ENCODE measurements at regions not wholly inside any gene's neighbourhood (a gene's known extent, or its start where the extent isn't known, plus 50 kb on each side); places are given as distances from the start of the nearest gene placed in this dataset.
"Not testable (repeated sequence)": the region's sequence is repeated elsewhere in the genome, so short reads cannot be mapped to it uniquely, and the experiment has no call there.

- H3K9me3 Mint-ChIP-seq: peaks cover 12 to 19% of the 10 kb centered on the region in 2 donors
- H3K4me1 Mint-ChIP-seq (ENCODE audit: low read depth in 2 of 2): no peaks in the 10 kb centered on the region
- DNase-seq: no peak
- H3K4me3 Mint-ChIP-seq: no peak overlapping the region
- H3K27ac Mint-ChIP-seq: no peak overlapping the region
- H3K27me3 Mint-ChIP-seq: no peaks in the 10 kb centered on the region
- H3K36me3 Mint-ChIP-seq (ENCODE audit: insufficient read depth): no peaks in the 10 kb centered on the region
- ATAC-seq (replicated peaks): no peak
These were observed 217.6 kb upstream of the TMEM229A start for GRCh38 chr7:124250297-124251034.

- H3K9me3 Mint-ChIP-seq: peaks cover 5 to 6% of the 10 kb centered on the region in 2 donors
- H3K36me3 Mint-ChIP-seq (ENCODE audit: insufficient read depth): no peaks in the 10 kb centered on the region
- no peaks in the 10 kb centered on the region for H3K4me1 Mint-ChIP-seq (ENCODE audit: low read depth in 2 of 2)
These were observed 214.8 kb upstream of the TMEM229A start for GRCh38 chr7:124247691-124248090.

DNA sequence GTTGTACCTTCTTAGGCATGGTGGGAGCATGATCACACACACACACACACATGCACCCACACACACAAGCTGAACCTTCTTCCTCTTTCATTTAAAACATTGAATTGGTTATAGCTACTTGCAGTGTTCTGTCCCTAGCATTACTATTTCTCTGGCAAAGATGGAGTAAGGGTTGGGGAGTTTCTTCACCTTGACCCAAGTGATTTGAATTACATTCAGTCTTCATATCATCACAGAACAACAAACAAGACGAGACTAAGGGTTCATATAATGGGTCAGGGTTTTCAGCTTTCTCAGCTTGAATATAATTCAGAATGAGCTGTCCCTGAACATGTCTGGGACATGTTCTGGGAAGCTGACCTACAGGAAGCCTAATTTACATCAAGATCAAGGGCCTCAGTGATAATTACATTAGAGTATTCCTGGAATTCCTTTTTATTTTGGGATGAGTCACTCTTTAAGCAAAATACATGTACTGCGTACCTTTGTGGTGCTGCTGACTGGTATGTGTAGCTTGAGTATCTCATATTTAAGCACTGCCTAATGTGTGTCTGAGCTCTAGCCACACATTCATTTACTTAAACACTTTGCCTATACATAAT, 213.5 kb upstream of the TMEM229A start:
- ATAC-seq (replicated peaks) (no peak), DNase-seq (no peak)
- peaks cover 5 to 6% of the 10 kb centered on the region in 2 donors for H3K9me3 Mint-ChIP-seq
- no peak overlapping the region for H3K27ac Mint-ChIP-seq
- no peak overlapping the region for H3K4me3 Mint-ChIP-seq
- H3K36me3 Mint-ChIP-seq (ENCODE audit: insufficient read depth): no peaks in the 10 kb centered on the region
- no peaks in the 10 kb centered on the region for H3K27me3 Mint-ChIP-seq
- H3K4me1 Mint-ChIP-seq (ENCODE audit: low read depth in 2 of 2): no peaks in the 10 kb centered on the region

More at GRCh38 chr7:124247691-124248090, 214.8 kb upstream of the TMEM229A start:
- Mint-ChIP-seq H3K27ac (no peak overlapping the region), H3K4me3 (no peak overlapping the region), H3K27me3 (no peaks in the 10 kb centered on the region)
- ATAC-seq (replicated peaks) (no peak), DNase-seq (no peak)

GRCh38 chr7:124244469-124244868, 211.6 kb upstream of the TMEM229A start:
- not testable (repeated sequence) for H3K36me3 Mint-ChIP-seq (ENCODE audit: insufficient read depth); H3K27ac Mint-ChIP-seq; H3K9me3 Mint-ChIP-seq; H3K4me1 Mint-ChIP-seq (ENCODE audit: low read depth in 2 of 2); ATAC-seq (replicated peaks); H3K4me3 Mint-ChIP-seq; H3K27me3 Mint-ChIP-seq; DNase-seq

GRCh38 chr7:124219681-124220080, 186.8 kb upstream of the TMEM229A start:
- DNase-seq (no peak), ATAC-seq (replicated peaks) (no peak)
- Mint-ChIP-seq H3K36me3 (ENCODE audit: insufficient read depth) (no peaks in the 10 kb centered on the region), H3K27me3 (no peaks in the 10 kb centered on the region), H3K27ac (no peak overlapping the region), H3K4me3 (no peak overlapping the region), H3K4me1 (ENCODE audit: low read depth in 2 of 2) (no peaks in the 10 kb centered on the region), H3K9me3 (peaks cover 7 to 11% of the 10 kb centered on the region in 2 donors)

DNA sequence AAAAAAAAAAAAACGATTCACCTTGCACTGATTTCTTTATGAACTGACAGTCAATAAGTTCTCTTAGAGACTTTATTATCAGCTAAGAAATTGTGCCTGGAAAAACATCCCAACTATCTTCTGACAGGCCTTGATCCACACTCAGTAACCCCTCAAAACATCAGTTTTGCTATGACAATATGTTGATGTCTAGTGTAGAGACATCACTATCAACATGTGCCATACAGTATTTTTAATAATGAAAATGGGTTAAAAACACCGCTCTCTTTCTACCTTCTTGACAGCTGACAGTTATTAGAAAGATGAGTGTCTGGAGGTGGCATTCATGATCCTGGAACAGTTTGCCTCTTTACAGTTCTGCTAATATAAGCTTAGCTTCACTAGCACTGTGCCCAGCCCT, 175.8 kb upstream of the TMEM229A start:
- Mint-ChIP-seq H3K4me3 (no peak overlapping the region), H3K27me3 (no peaks in the 10 kb centered on the region)

DNA sequence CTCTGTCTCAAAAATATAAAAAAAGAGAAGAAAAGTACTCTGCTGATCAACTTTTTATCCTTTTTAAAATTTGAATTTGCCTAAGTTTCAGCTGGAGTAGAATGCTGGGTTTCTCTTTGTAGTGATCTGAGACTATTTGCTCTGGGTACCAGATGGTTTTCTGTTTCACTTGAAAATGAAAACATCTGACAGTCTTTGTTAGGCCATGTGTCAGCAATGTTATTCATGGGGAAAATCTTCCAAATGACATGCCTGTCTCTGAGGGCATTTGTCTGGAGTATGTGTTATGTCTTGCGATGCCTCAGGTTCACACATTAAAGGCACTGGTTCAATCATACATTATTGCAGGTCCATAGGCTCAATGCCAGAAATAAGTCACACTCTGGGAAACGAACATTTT, 175.3 kb upstream of the TMEM229A start:
- Mint-ChIP-seq H3K36me3 (ENCODE audit: insufficient read depth) (no peaks in the 10 kb centered on the region), H3K9me3 (peaks cover 2 to 12% of the 10 kb centered on the region in 2 donors), H3K27me3 (no peaks in the 10 kb centered on the region), H3K4me3 (no peak overlapping the region), H3K27ac (no peak overlapping the region), H3K4me1 (ENCODE audit: low read depth in 2 of 2) (no peaks in the 10 kb centered on the region)
- DNase-seq: no peak
- ATAC-seq (replicated peaks): no peak

More for the DNA sequence above, 175.8 kb upstream of the TMEM229A start:
- ATAC-seq (replicated peaks) (no peak), DNase-seq (no peak)
- Mint-ChIP-seq H3K36me3 (ENCODE audit: insufficient read depth) (no peaks in the 10 kb centered on the region), H3K27ac (no peak overlapping the region), H3K9me3 (peaks cover 2 to 8% of the 10 kb centered on the region in 2 donors), H3K4me1 (ENCODE audit: low read depth in 2 of 2) (no peaks in the 10 kb centered on the region)

DNA sequence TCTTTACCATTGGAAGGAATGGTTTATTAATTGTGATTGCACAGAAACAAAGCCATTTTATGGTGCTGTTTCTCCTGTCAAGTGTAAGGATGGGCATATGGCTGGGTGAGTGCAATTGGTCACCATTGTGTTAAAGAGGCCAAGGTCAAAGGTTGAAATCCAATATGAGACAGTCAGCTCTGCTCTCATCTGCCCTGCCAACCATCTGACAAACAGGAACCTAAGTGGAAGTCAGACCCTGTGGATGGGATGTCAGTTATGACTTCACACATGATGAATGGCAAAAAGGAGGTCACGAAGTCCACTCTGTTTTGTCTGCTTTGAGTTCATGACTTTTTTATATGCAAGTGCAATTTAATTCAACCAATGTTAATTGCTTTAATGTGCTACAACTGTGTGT, 172.7 kb upstream of the TMEM229A start:
- Mint-ChIP-seq H3K4me1 (ENCODE audit: low read depth in 2 of 2) (no peaks in the 10 kb centered on the region), H3K27ac (no peak overlapping the region), H3K4me3 (no peak overlapping the region), H3K36me3 (ENCODE audit: insufficient read depth) (no peaks in the 10 kb centered on the region), H3K27me3 (no peaks in the 10 kb centered on the region), H3K9me3 (peaks cover 4 to 19% of the 10 kb centered on the region in 2 donors)
- no peak for ATAC-seq (replicated peaks)
- DNase-seq: no peak

- Mint-ChIP-seq H3K27me3 (no peaks in the 10 kb centered on the region), H3K36me3 (ENCODE audit: insufficient read depth) (no peaks in the 10 kb centered on the region), H3K9me3 (peaks cover 4 to 19% of the 10 kb centered on the region in 2 donors), H3K4me3 (no peak overlapping the region), H3K4me1 (ENCODE audit: low read depth in 2 of 2) (no peaks in the 10 kb centered on the region), H3K27ac (no peak overlapping the region)
- DNase-seq: no peak
- ATAC-seq (replicated peaks): no peak
These were observed 169.7 kb upstream of the TMEM229A start for GRCh38 chr7:124202546-124202945.

GRCh38 chr7:124201768-124202349, 169.0 kb upstream of the TMEM229A start:
- Mint-ChIP-seq H3K4me3 (no peak overlapping the region), H3K4me1 (ENCODE audit: low read depth in 2 of 2) (no peaks in the 10 kb centered on the region), H3K9me3 (peaks cover 4 to 19% of the 10 kb centered on the region in 2 donors), H3K27me3 (no peaks in the 10 kb centered on the region), H3K36me3 (ENCODE audit: insufficient read depth) (no peaks in the 10 kb centered on the region), H3K27ac (no peak overlapping the region)
- DNase-seq (no peak), ATAC-seq (replicated peaks) (no peak)

- H3K9me3 Mint-ChIP-seq: peaks cover 2 to 7% of the 10 kb centered on the region in 2 donors
- no peaks in the 10 kb centered on the region for H3K27me3 Mint-ChIP-seq
- ATAC-seq (replicated peaks): no peak
- no peaks in the 10 kb centered on the region for H3K36me3 Mint-ChIP-seq (ENCODE audit: insufficient read depth)
- no peak overlapping the region for H3K4me3 Mint-ChIP-seq
- H3K4me1 Mint-ChIP-seq (ENCODE audit: low read depth in 2 of 2): no peaks in the 10 kb centered on the region
- DNase-seq: no peak
- H3K27ac Mint-ChIP-seq: no peak overlapping the region
These were observed 163.7 kb upstream of the TMEM229A start for GRCh38 chr7:124196519-124196918.

- Mint-ChIP-seq H3K4me1 (ENCODE audit: low read depth in 2 of 2) (no peaks in the 10 kb centered on the region), H3K36me3 (ENCODE audit: insufficient read depth) (no peaks in the 10 kb centered on the region), H3K27me3 (no peaks in the 10 kb centered on the region), H3K27ac (no peak overlapping the region), H3K4me3 (no peak overlapping the region), H3K9me3 (peaks cover 5 to 10% of the 10 kb centered on the region in 2 donors)
- ATAC-seq (replicated peaks) (no peak), DNase-seq (no peak)
These were observed 160.0 kb upstream of the TMEM229A start for GRCh38 chr7:124192885-124193284.

GRCh38 chr7:124191713-124192112, 158.8 kb upstream of the TMEM229A start:
- Mint-ChIP-seq H3K9me3 (peaks cover 5 to 10% of the 10 kb centered on the region in 2 donors), H3K27me3 (no peaks in the 10 kb centered on the region), H3K4me3 (no peak overlapping the region), H3K27ac (no peak overlapping the region), H3K4me1 (ENCODE audit: low read depth in 2 of 2) (no peaks in the 10 kb centered on the region), H3K36me3 (ENCODE audit: insufficient read depth) (peaks cover 2% of the 10 kb centered on the region)
- no peak for ATAC-seq (replicated peaks)
- DNase-seq: no peak

GRCh38 chr7:124191030-124191429, 158.2 kb upstream of the TMEM229A start:
- no peak for DNase-seq
- H3K27me3 Mint-ChIP-seq: no peaks in the 10 kb centered on the region
- peaks cover 5 to 10% of the 10 kb centered on the region in 2 donors for H3K9me3 Mint-ChIP-seq
- ATAC-seq (replicated peaks): no peak
- H3K4me3 Mint-ChIP-seq: no peak overlapping the region
- H3K36me3 Mint-ChIP-seq (ENCODE audit: insufficient read depth): peaks cover 2% of the 10 kb centered on the region
- H3K27ac Mint-ChIP-seq: no peak overlapping the region
- H3K4me1 Mint-ChIP-seq (ENCODE audit: low read depth in 2 of 2): no peaks in the 10 kb centered on the region
